NOMO-1 treated with DMSO at 0.1 percent for 48 hours (cell line): ENCODE measurements at regions not wholly inside any gene's neighbourhood (a gene's known extent, or its start where the extent isn't known, plus 50 kb on each side); places are given as distances from the start of the nearest gene placed in this dataset.
A peak's percentile ranks its signal among the peaks of the same experiment; 100 is the strongest.
"Not testable (repeated sequence)": the region's sequence is repeated elsewhere in the genome, so short reads cannot be mapped to it uniquely, and the experiment has no call there.

Experiments used
- DNase-seq: peaks from one replicate; lab custom pipeline; 2025; ENCODE audit not compliant: unreplicated experiment; lab: John Stamatoyannopoulos, UW

DNA sequence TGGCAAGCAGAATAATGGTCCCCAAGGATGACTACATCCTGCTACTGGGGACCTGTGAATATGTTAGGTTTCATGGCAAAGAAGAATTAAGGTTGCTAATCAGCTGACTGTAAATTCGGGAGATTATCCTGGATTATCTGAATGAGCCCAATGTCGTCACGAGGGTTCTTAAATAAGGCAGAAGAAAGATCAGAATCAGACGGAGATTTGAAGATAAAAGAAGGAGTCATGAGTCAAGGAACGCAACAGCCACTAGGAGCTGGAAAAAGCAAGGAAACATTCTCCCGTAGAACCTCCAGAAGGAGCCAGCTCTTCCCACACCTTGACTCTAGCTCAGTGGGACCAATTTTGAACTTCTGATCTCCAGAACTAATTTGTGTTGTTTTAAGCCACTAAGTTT is 82.9 kb upstream of the APBB1IP start:
- DNase-seq, result no peak

DNA sequence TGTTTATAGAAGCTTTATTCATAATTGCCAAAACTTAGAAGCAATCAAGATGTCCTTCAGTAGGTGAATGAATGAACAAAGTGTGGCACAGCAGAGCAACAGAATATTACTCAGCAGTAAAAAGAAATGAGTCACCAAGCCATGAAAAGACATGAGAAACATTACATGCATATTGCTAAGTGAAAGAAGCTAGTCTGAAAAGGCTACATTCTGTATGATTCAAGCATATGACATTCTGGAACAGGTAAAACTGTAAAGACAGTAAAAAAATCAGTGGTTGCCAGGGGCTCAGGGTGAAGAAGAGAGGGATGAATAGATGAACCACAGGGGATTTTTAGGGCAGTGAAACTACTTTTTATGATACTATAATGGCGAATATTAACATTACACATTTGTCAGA is 80.9 kb upstream of the APBB1IP start:
- DNase-seq, result no peak

DNA sequence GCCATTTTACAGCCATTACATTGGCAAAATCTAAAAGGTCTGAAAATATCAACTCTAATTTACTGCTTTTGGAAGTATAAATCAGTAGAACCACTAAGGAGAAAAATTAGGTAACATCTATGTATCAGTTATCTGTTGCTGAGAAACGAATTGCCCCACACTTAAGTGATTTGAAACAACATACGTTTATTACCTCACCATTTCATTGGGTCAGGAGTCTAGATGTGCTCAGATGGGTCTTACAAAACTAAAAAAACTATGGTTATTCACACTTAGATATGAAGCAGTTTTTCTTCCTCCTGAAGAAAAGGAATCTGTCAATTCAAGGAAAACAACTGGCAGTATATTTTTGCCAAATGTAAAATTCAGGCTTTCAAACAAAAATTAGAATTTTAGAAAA is 80.1 kb upstream of the APBB1IP start:
- no peak for DNase-seq

DNA sequence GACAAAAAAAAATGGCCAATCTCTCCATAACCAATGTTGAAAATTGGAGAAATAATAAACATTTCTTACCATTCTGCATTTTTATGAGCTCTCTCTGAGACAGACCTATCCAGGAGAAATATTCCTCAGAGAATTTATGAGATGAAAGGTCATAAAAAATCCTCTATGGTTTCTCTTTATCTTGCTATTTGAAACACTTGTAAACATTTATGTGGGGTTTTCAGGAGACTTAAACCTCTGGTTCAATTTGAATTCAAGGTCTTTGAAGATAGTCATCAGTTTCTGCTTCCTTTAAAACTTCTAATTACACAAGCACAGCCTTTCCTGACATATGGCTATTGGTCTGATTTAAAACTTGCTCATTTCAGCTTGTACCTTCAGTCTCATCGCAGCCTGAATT is 78.5 kb upstream of the APBB1IP start:
- DNase-seq, result no peak

DNA sequence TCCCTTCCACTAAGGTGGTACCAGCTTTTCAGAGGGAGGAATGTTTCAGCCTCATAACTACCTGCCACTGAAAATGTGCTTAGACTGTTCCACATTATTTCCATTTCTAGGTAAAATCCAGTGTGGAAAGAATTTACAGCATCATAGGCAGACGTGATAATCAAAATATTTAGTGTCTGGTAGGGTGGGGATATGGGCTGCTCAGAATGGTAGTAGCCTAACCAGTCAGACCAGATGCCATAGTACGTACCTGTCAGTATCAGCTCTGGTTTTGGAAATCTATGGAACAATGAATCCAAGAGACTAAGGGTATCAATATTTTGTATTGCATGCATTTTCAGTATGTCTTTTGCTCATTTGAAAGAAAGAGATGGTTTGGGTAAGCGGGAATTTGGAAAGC is 76.8 kb upstream of the APBB1IP start:
- DNase-seq, result no peak

DNA sequence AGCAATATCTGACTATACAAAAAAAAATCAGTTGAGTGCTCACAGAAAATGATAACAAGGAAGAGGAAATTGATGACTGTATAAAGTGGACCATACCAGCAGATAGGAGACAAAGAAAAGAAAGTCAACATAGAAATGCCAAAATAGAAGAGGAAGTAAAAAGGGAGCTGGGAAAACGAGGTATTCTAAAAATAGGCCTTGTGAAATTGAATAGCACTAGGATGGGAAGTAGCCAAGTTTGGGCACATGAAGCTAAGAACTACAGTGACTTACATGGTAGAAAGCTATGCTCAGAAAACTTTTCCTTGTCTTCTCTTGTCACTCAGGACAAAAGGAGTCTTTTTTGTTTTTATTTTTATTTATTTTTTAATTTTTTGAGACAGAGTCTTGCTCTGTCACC is 76.2 kb upstream of the APBB1IP start:
- DNase-seq, result peak; percentile 63

DNA sequence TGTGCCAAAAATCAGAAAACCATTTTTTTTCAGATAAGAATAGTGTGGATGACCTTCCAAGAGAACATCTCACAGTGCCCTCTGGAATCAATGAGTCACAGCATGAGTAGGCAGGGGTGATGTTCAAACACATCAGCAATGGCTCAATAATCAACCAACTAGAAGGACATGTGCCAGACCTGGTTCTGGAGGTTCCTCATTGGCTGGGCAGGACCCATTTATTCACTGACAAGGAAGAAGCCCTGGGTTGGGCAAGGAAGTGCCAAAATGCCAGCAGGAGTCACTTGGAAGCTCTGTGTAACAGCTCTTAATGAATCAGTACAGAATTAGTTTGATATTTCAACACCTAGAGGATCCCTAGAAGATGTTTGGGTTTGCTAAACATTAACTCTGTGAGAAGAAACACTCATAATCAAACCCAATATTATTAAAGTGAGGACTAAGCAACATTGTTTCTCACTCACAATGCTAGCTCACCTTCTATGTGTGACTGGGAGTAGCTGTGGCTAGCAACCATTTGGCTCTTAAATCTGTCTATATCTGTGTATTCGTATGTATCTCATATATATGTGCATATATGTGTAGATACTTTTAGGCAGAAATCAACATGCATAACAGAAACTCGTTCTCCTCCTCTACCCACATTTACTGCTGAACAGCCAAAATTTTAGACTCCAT is 72.3 kb upstream of the APBB1IP start:
- DNase-seq, result no peak

DNA sequence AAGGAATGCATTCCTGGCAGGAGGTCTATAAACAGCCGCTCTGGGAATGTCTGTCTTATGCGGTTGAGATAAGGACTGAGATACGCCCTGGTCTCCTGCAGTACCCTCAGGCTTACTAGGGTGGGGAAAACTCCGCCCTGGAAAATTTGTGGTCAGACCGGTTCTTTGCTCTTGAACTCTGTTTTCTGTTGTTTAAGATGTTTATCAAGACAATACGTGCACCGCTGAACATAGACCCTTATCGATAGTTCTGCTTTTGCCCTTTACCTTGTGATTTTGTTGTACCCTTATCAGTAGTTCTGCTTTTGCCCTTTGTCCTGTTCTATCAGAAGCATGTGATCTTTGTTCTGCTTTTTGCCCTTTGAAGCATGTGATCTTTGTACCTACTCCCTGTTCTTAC is 71.1 kb upstream of the APBB1IP start:
- peak; percentile 9 for DNase-seq

DNA sequence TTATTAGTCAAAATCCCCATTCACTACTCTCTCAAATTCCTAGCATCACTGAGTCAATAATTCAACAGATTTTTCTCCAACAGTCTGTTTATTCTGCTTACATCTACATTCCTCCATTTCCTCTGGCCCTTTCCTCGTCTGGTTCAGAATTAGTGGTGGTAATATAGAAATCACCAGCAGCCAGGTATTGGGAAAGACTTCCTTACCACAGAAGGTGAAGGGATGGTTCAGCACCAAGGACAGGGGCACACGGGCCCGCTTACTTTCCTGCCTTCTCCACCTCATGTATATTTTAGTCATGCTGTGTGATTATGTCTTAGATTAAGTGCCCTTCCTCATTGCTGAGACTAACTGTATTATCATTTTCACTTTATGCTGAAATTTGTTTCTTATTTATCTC is 70.4 kb upstream of the APBB1IP start:
- DNase-seq, result peak; percentile 75

DNA sequence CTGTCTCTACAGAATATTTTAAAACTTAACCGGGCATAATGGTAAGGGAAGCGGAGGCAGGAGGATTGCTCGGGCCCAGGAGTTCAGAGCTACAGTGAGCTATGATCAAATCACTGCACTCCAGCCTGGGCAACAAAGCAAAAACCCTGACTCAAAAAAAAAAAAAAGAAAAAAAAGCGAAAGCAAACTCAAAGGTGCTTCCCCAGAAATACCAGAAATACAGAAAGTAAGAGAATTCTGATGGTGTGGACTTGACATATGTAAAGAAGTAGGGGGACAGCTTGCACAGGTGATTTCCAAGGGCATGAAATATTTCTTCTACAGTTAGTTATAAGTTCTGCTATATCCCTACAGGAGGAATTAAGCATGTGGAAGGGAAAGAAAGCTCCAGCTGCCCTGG is 69.7 kb upstream of the APBB1IP start:
- no peak for DNase-seq

DNA sequence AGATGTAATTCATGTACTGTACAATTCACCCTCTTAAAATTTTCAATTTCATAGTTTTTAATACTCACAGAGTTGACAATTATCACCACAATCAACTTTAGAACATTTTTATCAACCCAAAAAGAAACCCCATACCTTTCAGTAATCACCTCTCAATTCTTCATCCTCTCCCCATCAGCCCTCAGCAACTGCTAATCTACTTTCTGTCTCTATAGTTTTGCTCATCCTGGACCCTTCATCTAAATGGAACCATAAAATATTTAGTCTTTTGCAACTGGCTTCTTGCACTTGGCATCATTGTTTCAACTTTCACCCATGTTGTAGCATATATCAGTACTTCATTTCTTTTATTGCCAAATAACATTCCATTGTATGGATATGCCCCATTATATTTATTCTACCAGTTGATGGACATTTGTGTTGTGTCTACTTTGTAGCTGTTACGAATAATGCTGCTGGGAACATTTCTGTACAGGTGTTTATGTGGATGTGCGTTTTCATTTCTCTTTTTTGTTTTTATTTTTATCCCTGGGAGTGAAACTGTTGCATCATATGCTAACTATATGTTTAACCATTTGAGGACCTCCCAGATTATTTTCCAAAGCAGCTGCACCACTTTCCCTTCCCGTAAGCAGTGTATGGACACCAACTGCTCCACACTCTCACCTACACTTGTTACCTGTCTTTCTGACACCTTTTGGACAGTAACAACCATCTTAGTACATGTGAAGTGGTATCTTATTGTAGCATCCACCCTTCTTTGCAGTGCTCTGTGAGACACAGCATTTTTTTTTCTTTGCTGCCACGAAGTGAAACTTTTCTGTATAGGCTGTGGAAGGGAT is 65.4 kb upstream of the APBB1IP start:
- no peak for DNase-seq

DNA sequence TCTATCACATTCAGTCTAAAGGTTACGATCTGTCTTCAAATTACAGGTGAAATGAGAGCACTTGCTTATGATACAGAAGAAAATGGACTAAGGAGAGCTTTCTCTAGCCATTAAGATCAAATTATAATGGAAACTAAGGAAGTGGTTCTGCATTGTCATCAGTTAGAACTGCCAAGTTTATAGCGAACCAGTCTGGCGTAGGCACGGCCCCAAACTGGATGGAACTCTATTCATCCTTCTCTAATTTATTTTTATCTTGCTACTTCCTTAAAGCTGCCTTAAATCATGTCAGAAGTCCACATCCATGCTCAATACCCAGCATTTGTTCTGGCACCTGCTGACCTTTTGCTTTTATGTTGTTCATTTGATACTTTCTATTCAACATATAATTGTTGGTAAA is 63.7 kb upstream of the APBB1IP start:
- DNase-seq, result peak; percentile 62

DNA sequence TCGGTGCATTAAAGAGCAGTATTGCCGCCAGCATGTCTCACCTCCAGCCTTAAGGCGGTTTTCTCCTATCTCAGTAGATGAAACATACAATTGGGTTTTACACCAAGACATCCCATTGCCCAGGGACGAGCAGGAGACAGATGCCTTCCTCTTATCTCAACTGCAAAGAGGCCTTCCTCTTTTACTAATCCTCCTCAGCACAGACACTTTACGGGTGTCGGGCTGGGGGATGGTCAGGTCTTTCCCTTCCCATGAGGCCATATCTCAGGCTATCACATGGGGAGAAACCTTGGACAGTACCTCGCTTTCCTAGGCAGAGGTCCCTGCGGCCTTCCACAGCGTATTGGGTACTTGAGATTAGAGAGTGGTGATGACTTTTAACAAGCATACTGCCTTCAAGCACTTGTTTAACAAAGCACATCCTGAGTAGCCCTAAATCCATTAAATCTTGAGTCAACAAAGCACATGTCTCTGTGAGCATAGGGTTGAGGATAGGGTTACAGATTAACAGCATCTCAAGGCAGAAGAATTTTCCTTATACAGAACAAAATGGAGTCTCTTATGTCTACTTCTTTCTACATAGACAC is 60.8 kb upstream of the APBB1IP start:
- DNase-seq, result not testable (repeated sequence)

DNA sequence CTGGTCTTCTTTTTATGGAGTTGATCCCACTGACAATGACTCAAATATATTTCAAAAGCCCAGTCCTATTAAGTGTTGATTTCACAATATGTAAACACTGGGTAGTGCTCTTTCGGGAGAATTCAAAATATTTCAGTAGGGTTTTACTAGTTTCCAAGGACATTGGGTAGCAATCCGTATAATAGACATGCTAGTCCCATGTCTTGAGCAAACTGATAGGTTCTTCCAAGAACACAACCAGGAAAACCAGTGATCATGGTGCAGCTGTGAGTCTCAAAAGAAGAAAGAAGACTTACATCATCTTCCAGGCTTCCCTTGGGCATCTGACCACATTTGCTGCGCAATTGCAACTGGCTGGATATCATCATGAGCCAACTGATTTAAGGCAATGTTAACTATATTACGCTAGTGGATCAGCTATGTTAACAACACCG is 59.3 kb upstream of the APBB1IP start:
- peak; percentile 73 for DNase-seq

DNA sequence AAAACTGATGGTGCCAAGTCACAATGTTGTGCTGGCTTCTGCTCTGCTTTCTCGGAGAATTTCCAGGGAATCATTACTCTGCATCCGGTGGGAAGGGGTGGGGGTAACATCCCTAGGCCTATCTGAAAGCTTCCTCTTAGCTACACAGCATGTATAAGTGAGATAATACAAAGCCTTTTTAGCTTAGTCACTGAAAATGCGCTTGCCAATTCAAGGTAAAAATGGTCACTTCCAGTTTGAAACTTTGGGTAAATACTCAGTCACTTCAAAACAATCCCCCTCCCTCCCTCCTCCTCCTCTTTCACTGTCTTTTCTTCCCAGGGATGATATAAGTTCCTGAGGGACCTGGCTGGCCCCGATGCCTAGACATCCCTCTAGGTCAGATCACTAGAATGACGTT is 57.3 kb upstream of the APBB1IP start:
- DNase-seq, result no peak

DNA sequence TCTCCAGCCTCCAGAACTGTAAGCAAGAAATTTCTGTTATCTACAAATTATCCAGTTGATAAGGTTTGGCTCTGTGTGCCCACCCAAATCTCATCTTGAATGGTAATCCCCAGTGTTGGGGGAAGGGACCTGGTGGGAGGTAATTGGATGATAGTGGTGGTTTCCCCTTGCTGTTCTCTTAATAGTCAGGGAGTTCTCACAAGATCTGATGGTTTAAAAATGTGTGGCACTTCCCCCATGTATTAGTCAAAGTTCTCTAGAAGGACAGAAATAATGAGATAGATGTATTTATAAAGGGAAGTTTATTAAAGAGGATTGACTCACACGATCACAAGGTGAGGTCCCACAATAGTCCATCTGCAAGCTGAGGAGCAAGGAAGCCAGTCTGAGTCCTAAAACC is 56.2 kb upstream of the APBB1IP start:
- no peak for DNase-seq

DNA sequence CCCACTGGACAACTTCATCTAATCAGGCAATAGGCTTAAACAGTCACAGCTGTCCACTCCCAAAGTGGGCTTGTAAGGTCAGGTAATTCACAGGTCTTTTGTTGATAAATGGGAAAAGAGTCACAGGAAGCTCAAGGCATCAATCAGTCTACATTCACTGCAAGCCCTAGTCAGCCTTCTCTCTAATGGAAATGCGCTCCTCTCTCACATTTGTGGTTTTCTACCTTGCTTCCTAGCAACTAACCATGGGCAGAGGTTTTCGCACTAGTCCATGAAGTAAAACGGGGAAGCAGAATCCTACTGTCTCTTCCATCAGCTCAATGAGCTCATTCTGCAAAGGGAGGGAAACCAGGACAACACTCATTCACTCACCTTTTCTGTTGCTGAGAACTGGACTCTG is 53.5 kb upstream of the APBB1IP start:
- no peak for DNase-seq

DNA sequence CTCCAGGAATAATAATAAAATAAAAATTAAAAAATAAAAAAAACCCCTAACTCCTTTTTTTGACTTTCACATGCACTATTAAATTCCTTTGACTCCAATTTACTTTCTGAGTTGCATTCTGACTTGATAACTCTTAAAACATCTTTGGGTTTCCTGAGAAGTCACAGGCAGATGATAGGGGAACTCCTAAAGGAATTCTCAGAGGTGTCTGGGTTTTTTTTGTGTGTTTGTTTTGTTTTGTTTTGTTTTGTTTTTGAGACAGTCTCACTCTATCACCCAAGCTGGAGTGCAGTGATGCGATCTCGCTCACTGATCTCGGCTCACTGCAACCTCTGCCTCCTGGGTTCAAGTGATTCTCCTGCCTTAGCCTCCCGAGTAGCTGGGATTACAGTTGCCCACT is 52.7 kb upstream of the APBB1IP start:
- DNase-seq, result no peak

DNA sequence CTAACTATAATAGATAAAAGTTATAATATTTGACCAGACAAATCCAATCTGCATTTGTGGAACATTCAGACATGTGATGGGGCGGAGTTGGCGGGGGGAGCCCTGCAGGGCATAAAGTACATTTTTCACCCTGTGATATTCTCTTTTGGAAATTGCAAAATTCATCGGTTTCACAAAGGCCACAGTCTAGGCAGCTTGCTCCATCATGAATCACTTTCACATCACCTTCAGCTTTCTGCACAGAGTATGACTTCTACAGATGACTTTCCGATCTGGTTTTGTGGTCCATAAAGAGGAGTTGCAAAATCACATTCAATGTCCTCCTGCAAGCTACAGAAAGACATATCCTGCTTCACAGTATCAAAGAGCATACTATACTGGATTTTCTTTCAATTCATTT is 51.4 kb upstream of the APBB1IP start:
- peak; percentile 98 for DNase-seq
